Activated CD8-positive, alpha-beta memory T cell treated with anti-CD3 and anti-CD28 coated beads for 1 hour (primary cell): ENCODE measurements at regions not wholly inside any gene's neighbourhood (a gene's known extent, or its start where the extent isn't known, plus 50 kb on each side); places are given as distances from the start of the nearest gene placed in this dataset.

Experiments used
- DNase-seq, 2 donors: peaks; one replicate each; pipeline ENCODE4 v3.0.0-alpha.2; 2020; ENCODE audit warnings: low read depth in 1 of 2; ENCODE audit errors: extremely low read depth in 1 of 2

DNA sequence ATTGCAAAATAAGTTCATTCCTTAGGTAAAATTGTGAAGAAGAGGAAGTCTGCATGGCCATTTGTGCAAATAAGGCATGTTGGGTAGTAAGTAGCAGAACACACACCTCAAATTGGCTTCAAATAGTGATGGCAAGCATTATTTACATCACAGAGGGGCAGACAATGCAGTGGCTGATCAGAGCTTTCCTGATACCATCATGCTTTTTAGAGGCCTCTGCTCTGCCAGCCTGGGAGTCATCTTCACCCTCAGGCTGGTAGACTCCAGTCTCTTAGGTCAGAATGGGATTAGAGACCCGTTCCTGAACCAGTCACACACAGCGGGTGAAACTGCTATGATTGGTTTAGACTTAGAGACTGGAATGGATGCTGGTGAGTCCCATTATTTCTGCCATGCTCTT is 396.0 kb upstream of the MCTP2 start:
- DNase-seq = no peak

DNA sequence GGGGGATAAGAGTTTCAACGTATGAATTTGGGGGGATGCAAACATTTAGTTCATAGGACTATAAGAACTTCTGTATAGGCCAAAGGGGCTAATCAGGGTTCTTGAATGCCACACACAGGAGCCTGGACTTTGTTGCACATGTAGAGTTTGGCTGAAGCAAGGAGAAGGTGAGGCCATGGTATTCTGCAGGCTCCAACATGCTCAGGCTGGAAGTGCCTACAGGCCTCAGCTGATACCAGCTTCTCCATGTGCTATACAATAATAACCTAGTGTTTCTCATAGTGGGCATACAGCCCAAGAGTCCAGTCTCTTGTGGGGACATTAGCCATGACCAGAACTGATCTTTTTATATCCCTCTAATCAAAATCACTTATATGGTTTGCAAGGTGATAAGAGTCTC is 399.7 kb upstream of the MCTP2 start:
- no peak for DNase-seq

DNA sequence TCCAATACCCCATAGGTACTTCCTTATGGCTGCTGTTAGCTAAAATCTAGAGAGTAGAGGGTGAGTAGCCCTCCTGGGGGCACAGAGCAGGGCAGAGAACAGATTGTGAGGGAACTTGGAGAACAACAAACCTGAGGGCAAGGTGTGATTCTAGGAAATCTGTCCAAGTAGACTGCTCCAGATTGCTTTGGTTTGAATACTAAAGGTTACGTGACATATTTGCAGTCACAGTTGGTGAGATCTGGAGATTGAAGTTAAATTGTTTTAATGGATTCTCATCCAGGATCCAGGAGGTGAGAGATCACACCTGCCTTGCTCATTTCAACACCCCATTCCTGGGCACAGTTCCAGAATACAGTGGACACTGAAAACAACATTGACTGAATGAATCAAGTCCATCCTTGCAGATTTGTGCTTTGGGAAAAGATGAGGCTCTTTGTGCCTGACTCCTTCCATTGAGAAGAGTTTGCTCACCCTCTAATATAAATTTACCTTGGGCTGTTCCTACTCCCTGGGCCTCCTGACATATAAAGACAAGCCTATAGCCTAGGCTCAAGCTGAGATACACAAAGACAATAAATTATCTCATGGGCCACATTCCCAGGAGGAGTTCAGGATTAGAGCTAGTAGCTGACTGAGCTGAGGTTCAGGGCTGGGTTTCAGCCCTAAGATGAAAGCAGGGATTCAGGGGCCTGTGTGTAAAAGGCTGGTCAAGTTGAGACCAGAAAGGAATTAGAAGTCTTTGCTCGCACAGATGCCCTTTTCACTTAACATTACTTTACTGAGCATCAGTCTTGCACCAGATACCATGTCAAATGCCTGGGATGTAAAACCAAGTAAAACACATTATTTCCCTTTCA is 400.9 kb upstream of the MCTP2 start:
- no peak for DNase-seq

DNA sequence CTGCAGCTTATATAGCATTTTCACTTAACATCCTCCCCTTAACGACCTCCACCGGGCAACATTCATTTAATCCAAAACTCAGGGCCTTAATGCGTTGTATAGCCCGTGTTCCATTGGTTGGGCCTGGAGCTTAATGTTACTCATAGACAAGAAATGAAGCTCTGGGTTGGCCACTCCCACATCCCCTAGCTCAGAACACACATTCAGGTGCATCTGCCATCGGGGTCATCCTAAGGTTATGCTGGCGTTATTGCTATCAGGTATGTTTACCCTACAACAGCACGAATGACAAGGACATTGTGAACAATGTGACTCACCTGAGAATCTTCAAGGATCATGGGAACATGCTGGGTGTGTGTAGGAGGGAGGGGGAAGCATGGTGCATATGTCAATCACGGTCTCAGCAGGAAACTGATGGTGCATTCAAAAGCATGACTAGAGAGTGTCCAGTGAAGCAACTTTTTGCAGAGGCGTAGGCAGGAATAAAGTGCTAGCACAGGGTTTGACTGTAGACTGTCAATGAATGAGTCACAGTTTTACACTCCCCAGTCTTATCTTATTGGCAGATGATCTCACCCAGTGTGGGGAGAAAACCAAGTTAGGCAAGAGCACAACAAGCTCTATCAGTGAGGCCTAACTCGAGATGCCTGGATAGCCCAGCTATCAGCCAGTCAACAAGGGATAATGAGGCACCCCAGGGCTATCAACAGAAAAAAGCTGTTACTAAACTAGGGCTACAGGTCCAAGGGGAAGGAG is 402.1 kb upstream of the MCTP2 start:
- no peak for DNase-seq

DNA sequence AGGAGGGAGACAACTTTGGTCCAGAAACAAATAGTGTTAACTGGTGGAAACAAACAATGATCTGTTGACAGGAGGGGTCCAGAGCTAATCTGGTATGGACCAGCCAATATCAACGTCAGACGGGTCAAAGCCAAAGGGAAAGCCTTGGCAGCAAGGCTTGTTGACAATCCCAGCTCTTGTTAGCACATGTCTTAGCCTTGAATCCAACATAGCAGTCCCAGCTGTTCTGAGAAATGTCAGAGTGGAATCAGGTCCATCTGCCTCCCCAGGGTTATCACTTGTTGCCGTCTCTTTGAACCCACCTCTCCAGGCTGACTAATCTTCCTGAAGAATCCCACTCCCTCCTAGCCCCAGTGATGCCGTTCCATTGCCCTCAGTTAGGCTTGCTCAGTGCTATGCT is 404.6 kb upstream of the MCTP2 start:
- no peak for DNase-seq

DNA sequence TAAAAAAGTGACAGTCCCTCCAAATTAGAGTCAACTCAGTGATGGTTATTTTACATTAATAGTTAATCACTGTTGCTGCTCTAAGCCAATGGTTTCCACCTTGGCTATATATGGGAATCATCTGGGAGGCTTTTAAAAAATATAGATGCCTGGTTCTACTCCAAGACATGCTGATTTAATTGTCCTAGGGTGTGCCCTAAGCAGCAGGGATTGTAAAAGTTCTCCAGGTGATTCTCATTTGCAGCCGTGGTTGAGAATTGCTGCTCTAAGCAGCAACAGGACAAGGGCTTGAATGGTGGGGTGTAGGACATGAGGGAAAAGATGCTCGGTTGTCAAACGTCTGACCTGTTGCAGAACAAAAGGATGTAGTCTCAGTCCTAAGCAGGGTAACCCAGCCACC is 405.1 kb upstream of the MCTP2 start:
- no peak for DNase-seq

DNA sequence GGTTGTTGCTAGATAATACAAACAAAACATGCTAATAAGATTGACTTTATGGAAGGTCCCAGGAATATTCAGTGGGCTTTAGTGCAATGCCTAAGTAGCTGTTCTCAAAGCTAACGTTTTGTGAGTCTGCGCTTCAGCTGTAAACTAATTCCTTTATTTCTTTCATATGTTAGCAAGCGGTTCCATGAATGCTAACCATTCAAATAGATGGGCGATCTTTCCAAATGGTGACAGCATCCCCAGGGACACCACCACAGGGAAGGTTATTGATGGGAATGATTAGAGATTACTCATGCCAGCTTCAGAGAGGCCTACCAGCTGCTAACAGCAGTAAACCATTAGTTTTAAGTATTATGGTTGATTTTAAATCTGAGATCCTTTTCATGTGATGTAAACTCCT is 405.7 kb upstream of the MCTP2 start:
- no peak for DNase-seq

DNA sequence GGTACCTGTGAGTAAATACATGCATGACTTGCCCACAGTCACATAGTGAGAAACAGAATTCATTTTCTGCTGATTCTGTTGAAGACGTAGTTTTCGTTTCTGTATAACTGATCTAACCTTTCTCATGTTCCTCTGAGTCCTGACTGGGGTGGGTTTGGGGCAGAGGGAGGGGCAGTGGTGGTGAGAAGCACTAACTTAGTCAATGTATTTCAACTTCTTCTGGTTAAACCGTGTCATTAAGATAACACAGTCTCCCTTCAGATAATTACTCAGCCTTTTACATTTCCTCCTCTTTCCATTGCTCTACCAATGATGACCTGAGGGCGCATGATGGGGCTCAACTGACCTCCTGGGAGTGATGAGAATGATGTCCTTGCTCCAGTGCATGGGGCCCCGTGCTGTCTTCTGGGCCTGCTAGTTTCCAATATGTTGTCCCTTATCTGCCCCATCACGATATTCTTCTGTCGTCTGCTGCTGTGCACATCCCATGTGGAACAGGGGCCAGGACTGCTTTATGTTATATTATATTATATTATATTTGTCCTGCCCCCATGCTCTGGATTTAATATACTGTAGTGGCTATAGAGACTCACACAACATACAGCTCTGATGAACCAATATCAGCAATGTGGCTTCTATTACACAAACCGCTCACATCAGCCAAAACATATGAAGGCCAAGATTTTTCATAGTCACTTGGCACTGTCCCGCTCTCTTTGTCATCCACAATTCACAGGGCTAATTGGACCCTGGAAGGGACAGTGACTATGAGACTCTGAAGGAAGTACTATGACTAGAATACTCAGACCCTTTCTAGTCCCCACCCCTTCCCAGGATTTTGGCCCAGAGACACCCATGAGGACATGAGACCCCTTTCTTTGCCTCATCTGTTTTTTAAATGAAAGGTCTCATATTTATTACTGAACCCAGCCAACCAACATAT is 407.1 kb upstream of the MCTP2 start:
- DNase-seq = no peak

DNA sequence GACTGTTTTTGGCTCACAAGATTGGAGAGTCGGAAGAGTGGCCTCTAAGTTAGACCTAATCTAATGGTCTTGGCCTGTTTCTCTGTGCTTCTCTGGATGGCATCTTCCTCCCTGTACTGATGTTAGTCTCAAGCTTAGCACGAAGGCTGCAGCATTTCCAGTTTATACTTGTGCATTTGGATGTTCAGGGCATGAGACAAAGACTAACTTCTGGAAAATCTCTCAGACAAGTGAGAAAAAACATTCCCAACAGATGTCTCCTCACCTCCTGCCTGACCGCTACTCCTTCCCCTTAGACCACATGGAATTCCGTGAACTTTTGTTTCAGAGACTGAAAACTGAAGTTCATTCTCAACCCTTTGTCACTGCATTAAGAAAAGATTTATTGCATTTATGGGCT is 410.8 kb upstream of the MCTP2 start:
- DNase-seq = no peak

DNA sequence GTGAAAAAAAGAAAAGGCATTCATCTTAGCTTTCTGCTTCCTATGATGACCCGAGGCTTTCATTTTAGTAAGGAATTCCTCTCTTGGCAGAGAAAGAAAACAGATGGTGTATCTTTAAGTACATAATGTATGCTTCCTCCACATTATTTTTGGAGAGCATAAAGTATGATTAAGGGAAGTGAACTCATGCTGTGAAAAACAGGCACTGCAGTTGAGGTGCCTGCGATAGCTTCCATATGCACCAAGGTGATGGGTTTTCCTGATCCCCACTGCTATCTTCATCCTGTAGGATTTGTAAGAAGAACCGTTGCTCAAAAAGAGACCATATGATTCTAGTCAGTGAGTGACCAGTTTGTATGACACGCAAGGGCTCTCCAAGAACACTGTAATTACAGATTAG is 411.5 kb upstream of the MCTP2 start:
- DNase-seq = no peak

DNA sequence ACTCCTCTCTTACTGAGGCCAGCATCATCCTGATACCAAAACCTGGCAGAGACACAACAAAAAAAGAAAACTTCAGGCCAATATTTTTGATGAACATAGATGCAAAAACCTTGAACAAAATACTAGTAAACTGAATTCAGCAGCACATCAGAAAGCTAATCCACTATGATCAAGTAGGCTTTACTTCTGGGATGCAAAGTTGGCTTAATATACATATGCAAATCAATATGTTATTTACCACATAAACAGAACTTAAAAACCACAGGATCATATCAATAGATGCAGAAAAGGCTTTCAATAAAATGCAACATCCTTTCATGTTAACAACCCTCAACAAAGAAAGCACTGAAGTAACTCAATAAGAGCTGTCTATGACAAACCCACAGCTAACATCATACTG is 414.5 kb upstream of the MCTP2 start:
- no peak for DNase-seq

DNA sequence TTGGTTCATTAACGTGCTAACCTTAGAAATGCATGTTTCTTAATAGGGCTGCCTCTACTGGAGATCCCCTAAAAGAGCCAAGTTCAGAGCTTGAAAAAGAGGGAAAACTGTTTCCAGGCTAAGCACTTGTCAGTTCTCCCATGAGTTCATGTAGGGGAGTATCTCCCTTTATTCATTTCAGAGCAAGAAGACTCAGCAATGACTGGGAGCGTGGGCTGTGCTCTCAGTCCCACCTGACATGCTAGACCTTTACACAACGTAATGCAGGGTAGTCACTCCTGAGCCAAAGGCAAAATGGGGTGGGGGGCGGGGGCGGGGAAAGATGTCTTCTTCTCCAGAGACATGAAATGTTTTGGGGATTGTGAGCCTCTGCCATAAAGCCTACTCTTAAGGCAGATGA is 420.1 kb upstream of the MCTP2 start:
- DNase-seq = no peak

DNA sequence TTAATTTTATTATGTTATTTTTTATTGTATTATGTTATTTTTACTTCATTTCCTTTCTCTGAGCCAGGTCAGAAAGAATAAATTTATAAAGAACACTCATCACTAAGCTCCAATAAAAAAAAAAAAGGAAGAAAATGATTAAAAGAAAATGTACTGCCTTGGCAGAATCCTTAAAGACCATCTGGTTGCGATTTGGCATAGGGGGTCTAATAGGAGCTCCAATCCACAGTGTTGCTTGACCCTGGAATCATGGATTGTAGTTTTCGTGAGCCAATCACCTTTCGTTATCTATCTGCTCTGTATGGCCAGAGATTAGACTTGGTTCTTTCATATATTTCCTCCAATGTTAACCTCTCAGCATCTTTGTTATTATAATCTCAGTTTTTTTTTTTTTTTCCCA is 421.8 kb upstream of the MCTP2 start:
- no peak for DNase-seq

DNA sequence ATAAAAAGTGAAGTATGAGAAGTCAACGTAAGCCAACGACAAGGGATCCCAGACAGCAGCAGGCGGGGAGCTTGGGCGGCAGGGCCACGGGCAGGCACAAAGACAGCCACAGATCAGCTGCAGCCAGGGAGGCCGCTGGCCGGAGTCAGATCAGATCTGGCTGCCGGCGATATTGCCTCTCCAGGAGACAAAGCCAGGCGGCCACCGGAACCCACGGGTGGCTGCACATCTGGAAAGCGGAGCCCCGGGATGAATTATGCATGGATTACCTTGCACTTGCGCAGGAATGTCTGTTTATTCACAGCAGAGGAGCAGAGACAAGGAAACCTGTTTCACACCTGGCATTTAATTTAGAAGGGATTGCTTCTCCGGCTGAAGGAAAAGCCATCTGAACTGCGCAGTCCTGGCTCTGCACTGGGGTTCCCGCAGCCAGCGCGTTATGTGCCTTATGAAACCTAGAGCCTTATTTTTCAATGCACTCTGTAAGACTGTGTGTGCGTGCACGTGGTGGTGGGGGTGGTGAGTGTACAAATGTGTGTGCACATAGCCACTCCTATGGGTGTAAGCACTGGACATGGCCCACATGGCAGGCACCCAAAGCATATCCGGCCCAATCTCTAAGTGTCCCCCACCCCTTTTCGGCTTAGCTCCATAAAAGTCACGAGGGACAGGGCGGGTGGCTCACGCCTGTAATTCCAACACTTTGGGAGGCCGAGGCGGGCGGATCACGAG is 427.8 kb upstream of the MCTP2 start:
- no peak for DNase-seq

DNA sequence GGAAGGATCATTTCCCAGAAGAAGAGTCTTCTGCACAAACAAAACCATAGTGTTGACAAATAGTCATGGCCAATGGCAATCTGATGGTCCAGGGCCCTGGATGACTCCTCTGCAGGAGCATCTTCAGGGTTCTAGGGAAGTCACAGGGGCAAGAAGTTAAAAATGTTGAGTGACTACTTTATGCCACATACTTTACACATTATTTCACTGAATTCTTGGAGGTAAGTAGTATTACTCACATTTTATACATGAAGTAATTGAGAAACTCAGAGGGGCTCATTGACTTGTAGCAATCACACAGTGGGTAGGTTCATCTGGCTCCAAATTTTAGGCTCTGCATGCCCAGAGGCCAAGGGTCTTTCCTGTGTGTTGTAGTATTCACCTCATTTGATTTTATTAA is 430.2 kb upstream of the MCTP2 start:
- DNase-seq = no peak

DNA sequence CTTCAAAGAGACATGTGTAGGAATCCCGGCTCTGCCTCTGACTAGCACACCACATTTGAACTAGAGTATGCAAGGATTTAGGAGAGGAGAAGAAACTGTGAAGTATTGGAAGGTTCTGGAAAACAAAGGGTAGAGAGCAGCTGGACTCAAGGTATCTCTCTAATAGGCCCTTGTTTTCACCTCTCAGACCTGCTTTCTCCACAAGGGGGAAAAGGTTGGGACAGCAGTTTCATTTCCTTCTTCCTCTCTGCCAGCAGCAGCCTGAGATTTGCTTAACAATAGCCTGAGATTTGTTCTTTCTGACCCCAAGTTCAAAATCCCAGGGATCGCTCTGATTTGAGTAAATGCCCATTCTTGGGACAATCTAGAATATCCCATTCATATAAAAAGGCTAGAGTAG is 430.6 kb upstream of the MCTP2 start:
- DNase-seq = no peak

DNA sequence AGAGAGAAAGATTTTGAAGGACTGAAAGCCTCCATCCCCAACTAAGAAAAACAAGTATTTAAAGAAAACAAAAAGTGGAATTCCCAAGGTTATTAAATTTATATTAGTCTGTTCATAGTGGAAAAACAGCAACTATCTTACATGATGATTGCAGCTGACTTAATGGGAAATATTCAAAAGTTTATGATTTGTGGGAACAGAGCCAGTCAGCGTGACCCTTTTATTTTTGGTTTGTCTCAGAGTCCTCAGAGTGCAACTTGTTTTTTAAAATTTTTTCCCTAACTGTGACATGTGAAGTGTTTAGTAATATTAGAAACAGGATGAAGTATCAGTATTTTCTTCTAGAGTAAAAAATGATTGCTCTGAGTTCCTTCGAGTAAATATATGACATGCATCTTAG is 441.9 kb upstream of the MCTP2 start:
- no peak for DNase-seq

DNA sequence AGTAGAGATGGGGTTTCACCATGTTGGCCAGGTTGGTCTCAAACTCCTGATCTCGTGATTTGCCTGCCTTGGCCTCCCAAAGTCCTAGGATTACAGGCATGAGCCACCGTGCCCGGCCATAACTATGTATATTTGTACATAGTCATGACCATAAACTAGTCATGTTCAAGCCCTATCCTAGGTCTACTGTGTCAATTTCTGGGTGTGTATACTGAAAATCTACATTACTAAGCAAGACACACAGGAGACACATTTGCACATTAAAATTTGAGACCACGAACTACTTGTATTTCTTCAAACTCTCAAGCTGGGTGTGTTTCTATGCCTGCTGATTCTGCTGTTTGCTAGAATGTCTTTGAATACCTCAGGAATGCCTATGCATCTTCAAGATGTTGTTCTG is 451.3 kb upstream of the MCTP2 start:
- no peak for DNase-seq

DNA sequence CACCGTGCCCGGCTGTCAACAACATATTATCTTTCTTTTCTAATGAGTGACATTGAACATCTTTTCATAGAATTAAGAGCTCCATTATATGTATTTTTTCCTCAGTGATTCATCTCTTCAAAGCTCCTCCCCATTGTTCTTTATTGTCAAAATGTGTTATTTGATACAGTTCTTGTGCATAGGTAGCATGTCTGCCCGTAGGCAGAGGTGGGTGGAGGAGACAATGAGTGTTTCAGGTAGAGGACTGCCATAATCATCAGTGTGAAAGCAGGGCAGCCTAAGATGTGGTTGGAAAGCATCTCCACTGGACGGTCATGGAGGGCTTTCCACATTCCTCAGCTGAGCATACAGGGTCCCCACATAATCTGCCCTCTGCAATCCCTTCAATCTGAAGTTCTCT is 452.0 kb upstream of the MCTP2 start:
- no peak for DNase-seq

DNA sequence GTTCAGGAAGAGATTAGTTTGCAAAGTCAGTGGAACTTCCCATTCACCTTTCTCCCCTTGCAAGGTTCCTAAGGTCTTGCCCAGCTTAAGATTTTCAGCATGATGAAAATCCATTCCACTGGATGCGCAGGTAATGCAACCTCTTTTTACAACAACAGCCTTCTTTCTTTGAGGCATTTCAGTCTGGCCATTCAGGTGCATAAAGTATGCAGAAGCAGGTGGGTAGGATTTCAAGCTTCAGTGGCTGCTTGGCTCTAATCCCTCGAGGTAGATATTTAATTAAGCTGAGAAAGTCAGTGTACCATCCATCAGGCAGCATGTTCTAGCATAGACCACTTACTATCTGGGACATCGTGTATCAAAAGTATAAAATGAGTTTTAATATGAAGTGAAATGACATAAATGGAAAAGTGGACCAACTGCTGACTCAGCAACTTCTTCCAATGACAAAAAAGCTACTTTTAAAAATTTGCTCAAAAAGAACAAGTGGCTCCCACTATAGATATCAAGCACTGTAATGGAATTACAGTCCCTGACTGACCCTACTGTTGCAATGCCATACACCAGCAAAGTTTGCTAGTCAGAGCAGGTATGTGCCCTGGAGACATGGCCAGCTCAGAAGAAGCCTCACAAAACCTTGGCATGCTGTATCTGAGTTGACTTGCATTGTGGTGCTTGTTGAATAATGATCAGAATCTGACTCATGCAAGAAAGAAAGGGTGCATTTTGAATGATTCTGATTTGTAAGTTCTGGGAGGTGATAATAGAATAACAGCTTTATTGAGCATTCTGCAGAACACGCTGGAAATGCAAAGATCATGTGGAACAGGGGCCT is 459.9 kb upstream of the MCTP2 start:
- no peak for DNase-seq
